ENCODE measurements at regions not wholly inside any gene's neighbourhood (a gene's known extent, or its start where the extent isn't known, plus 50 kb on each side); places are given as distances from the start of the nearest gene placed in this dataset.

GRCh38 chr6:8194490-8194889, 92.1 kb upstream of the EEF1E1 start:
- no peaks in the 10 kb centered on the region for H3K27me3 ChIP-seq (ENCODE audit: insufficient read depth, low read length, poor library complexity, severe bottlenecking)
- H3K36me3 ChIP-seq (ENCODE audit: insufficient read depth, low read length) = no peaks in the 10 kb centered on the region
- no peaks in the 10 kb centered on the region for H3F3A ChIP-seq (ENCODE audit: low read depth)
- H3K9ac ChIP-seq (ENCODE audit: low read depth, low read length, poor library complexity, severe bottlenecking) = no peak overlapping the region
- TF ChIP-seq EZH2phosphoT487 (IDR thresholded peaks at IDR 0.05; ENCODE audit: borderline replicate concordance) = no peak
- H3K9me2 ChIP-seq (replicated peaks; ENCODE audit: low read depth, low read length) = no peaks in the 10 kb centered on the region
- no peaks in the 10 kb centered on the region for H3K4me1 ChIP-seq (ENCODE audit: insufficient read depth, low read length, poor library complexity, severe bottlenecking)
- H3K9me3 ChIP-seq (ENCODE audit: insufficient read depth, low read depth, low read length) = no peaks in the 10 kb centered on the region
- no peak overlapping the region for H2AFZ ChIP-seq (ENCODE audit: low read length)
- no peak overlapping the region for H3K4me3 ChIP-seq (ENCODE audit: low read length, poor library complexity, severe bottlenecking)
- no peak overlapping the region for H3K4me2 ChIP-seq (ENCODE audit: low read depth, low read length, poor library complexity, severe bottlenecking)
- no peaks in the 10 kb centered on the region for H4K20me1 ChIP-seq (ENCODE audit: insufficient read depth, low read length, poor library complexity, severe bottlenecking)
- no peaks in the 10 kb centered on the region for H3K79me2 ChIP-seq (ENCODE audit: insufficient read depth, low read length)

- no peak overlapping the region for H3K4me2 ChIP-seq (ENCODE audit: low read depth, low read length, poor library complexity, severe bottlenecking)
- H3K9me2 ChIP-seq (replicated peaks; ENCODE audit: low read depth, low read length) = no peaks in the 10 kb centered on the region
- H3K36me3 ChIP-seq (ENCODE audit: insufficient read depth, low read length) = no peaks in the 10 kb centered on the region
- H3K9me3 ChIP-seq (ENCODE audit: insufficient read depth, low read depth, low read length) = no peaks in the 10 kb centered on the region
- no peaks in the 10 kb centered on the region for H3K79me2 ChIP-seq (ENCODE audit: insufficient read depth, low read length)
- H3K27me3 ChIP-seq (ENCODE audit: insufficient read depth, low read length, poor library complexity, severe bottlenecking) = no peaks in the 10 kb centered on the region
- H3K9ac ChIP-seq (ENCODE audit: low read depth, low read length, poor library complexity, severe bottlenecking) = no peak overlapping the region
- no peak overlapping the region for H2AFZ ChIP-seq (ENCODE audit: low read length)
- H4K20me1 ChIP-seq (ENCODE audit: insufficient read depth, low read length, poor library complexity, severe bottlenecking) = no peaks in the 10 kb centered on the region
- no peaks in the 10 kb centered on the region for H3K4me1 ChIP-seq (ENCODE audit: insufficient read depth, low read length, poor library complexity, severe bottlenecking)
- H3K4me3 ChIP-seq (ENCODE audit: low read length, poor library complexity, severe bottlenecking) = no peak overlapping the region
- TF ChIP-seq CTCF (conservative IDR thresholded peaks at IDR 0.05; ENCODE audit: low read length) (no peak), EZH2phosphoT487 (IDR thresholded peaks at IDR 0.05; ENCODE audit: borderline replicate concordance) (no peak)
- no peaks in the 10 kb centered on the region for H3F3A ChIP-seq (ENCODE audit: low read depth)
Measured at GRCh38 chr6:8193541-8193940, 91.2 kb upstream of the EEF1E1 start.

- Histone ChIP-seq H3K9me2 (replicated peaks; ENCODE audit: low read depth, low read length) (no peaks in the 10 kb centered on the region), H3F3A (ENCODE audit: low read depth) (no peaks in the 10 kb centered on the region), H4K20me1 (ENCODE audit: insufficient read depth, low read length, poor library complexity, severe bottlenecking) (no peaks in the 10 kb centered on the region), H3K9ac (ENCODE audit: low read depth, low read length, poor library complexity, severe bottlenecking) (no peak overlapping the region), H3K4me1 (ENCODE audit: insufficient read depth, low read length, poor library complexity, severe bottlenecking) (no peaks in the 10 kb centered on the region), H3K36me3 (ENCODE audit: insufficient read depth, low read length) (no peaks in the 10 kb centered on the region), H3K4me2 (ENCODE audit: low read depth, low read length, poor library complexity, severe bottlenecking) (no peak overlapping the region), H2AFZ (ENCODE audit: low read length) (no peak overlapping the region), H3K9me3 (ENCODE audit: insufficient read depth, low read depth, low read length) (no peaks in the 10 kb centered on the region), H3K4me3 (ENCODE audit: low read length, poor library complexity, severe bottlenecking) (no peak overlapping the region), H3K27me3 (ENCODE audit: insufficient read depth, low read length, poor library complexity, severe bottlenecking) (no peaks in the 10 kb centered on the region), H3K79me2 (ENCODE audit: insufficient read depth, low read length) (no peaks in the 10 kb centered on the region)
- no peak for TF ChIP-seq CTCF (conservative IDR thresholded peaks at IDR 0.05; ENCODE audit: low read length)
Measured at GRCh38 chr6:8192597-8192996, 90.2 kb upstream of the EEF1E1 start.

DNA sequence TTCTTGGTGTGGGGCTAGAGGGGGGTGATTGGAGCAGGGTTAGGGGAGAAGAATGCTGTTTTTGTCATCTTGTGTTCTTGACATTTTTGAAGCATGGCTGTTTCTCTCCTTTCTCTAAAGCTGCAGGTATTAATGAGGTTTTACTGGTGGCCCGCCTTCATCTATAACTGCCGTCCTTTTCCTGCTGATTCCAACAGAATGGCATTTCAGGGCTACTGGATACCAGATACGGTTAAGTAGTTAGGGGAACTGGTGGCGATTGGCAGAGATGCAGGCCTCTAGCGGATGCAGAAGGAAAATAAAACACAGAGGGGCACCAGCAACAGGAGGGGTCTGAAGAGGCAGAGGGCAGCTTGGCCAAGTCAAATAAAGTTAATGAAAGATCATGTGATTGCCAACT, 89.7 kb upstream of the EEF1E1 start:
- no peak overlapping the region for H3K4me3 ChIP-seq (ENCODE audit: low read length, poor library complexity, severe bottlenecking)
- no peaks in the 10 kb centered on the region for H4K20me1 ChIP-seq (ENCODE audit: insufficient read depth, low read length, poor library complexity, severe bottlenecking)
- H2AFZ ChIP-seq (ENCODE audit: low read length) = no peak overlapping the region
- H3K9ac ChIP-seq (ENCODE audit: low read depth, low read length, poor library complexity, severe bottlenecking) = no peak overlapping the region
- H3K9me3 ChIP-seq (ENCODE audit: insufficient read depth, low read depth, low read length) = no peaks in the 10 kb centered on the region
- H3F3A ChIP-seq (ENCODE audit: low read depth) = no peaks in the 10 kb centered on the region
- H3K27me3 ChIP-seq (ENCODE audit: insufficient read depth, low read length, poor library complexity, severe bottlenecking) = no peaks in the 10 kb centered on the region
- TF ChIP-seq EZH2phosphoT487 (IDR thresholded peaks at IDR 0.05; ENCODE audit: borderline replicate concordance) (no peak), CTCF (conservative IDR thresholded peaks at IDR 0.05; ENCODE audit: low read length) (no peak)
- no peak overlapping the region for H3K4me2 ChIP-seq (ENCODE audit: low read depth, low read length, poor library complexity, severe bottlenecking)
- no peaks in the 10 kb centered on the region for H3K79me2 ChIP-seq (ENCODE audit: insufficient read depth, low read length)
- H3K4me1 ChIP-seq (ENCODE audit: insufficient read depth, low read length, poor library complexity, severe bottlenecking) = no peaks in the 10 kb centered on the region
- no peaks in the 10 kb centered on the region for H3K36me3 ChIP-seq (ENCODE audit: insufficient read depth, low read length)
- no peaks in the 10 kb centered on the region for H3K9me2 ChIP-seq (replicated peaks; ENCODE audit: low read depth, low read length)
